Activated naive CD4-positive, alpha-beta T cell treated with anti-CD3 and anti-CD28 coated beads, Interleukin-2, amount 50 U/mL, for 72 hours (primary cell): ENCODE measurements at regions not wholly inside any gene's neighbourhood (a gene's known extent, or its start where the extent isn't known, plus 50 kb on each side); places are given as distances from the start of the nearest gene placed in this dataset.

Experiments used
- ATAC-seq, 2 donors: fragments of 150-1000 bp; cut with Tn5 transposase; 2 replicates each; pipeline ENCODE4 v1.10.0; 2021; ENCODE audit warnings: mild to moderate bottlenecking in 2 of 2, moderate library complexity in 2 of 2
- DNase-seq, 2 donors: peaks; one replicate each; pipeline ENCODE4 v3.0.0; 2021 to 2022; ENCODE audit warnings: low spot score in 2 of 2
- H3K27ac Mint-ChIP-seq, 2 donors: one replicate each; pipeline ENCODE4 v1.8.0; 2022; ENCODE audit warnings: mild to moderate bottlenecking in 2 of 2, mixed read lengths in 2 of 2
- H3K36me3 Mint-ChIP-seq, 2 donors: one replicate each; pipeline ENCODE4 v1.8.0; 2022; ENCODE audit warnings: mixed read lengths in 2 of 2
- H3K9me3 Mint-ChIP-seq, 2 donors: one replicate each; pipeline ENCODE4 v1.8.0; 2022; ENCODE audit warnings: mixed read lengths in 2 of 2

DNA sequence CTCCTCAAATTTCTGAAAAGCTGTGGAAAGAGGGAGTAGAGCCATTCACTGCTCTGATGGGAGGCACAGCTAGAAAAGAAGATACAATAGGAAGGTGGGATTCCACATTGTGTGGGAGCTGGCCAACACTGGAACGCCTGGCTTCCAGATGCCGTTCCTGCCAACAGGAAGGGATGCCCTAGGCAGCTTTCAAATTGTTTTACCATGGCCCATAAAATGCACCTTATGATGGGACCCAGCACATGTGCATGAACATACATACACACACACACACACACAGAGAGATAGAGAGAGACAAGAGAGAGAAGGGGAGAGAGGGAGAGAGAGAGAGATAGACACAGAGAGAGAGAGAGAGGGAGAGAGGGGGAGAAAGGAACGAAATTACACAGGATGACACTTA, 86.1 kb upstream of the BZW1 start:
- H3K9me3 Mint-ChIP-seq = no peaks in the 10 kb centered on the region
- DNase-seq (no peak), ATAC-seq (no peak)
- H3K27ac Mint-ChIP-seq = no peak overlapping the region
- H3K36me3 Mint-ChIP-seq = peaks cover 0 to 6% of the 10 kb centered on the region in 2 donors

DNA sequence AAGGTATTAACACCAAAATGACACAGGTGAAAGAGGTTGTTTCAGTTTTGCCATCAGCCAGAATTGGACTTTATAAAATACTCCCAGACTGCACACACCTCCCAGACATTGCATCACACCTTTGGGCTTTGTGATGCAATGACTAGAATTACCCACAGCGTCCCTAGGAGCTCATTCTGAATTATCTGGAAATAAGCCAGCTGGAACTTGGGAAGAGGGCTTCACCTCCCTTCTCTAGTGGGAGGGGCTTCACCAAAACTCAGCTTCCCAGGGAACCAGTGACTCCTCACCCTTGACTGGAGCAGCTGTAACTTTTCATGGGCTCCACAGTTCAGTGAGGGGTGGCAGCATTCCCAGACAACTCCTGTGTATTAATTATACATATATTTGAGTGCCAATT, 83.1 kb upstream of the BZW1 start:
- Mint-ChIP-seq H3K9me3 (no peaks in the 10 kb centered on the region), H3K36me3 (no peaks in the 10 kb centered on the region), H3K27ac (no peak overlapping the region)
- no peak for DNase-seq
- no peak for ATAC-seq

DNA sequence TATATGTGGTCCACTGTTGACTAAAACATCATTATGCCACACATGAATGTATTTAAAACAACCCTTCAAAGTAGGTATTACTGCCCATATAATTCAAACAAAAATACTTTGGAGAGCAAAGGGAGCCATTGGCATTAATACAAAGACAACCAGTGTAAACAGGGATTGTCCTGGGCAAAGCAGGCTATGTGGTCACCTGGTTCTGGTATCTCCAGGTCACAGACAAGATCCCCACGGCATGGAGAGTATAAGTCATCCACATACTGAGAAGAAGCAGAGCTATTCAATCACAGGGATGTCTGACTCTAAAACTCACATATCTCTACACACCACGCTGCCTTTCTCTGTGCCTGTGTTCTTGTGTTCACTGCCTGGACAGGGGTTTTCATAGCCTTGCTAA, 81.4 kb upstream of the BZW1 start:
- ATAC-seq (no peak), DNase-seq (no peak)
- H3K27ac Mint-ChIP-seq = no peak overlapping the region
- no peaks in the 10 kb centered on the region for H3K36me3 Mint-ChIP-seq
- H3K9me3 Mint-ChIP-seq = no peaks in the 10 kb centered on the region

DNA sequence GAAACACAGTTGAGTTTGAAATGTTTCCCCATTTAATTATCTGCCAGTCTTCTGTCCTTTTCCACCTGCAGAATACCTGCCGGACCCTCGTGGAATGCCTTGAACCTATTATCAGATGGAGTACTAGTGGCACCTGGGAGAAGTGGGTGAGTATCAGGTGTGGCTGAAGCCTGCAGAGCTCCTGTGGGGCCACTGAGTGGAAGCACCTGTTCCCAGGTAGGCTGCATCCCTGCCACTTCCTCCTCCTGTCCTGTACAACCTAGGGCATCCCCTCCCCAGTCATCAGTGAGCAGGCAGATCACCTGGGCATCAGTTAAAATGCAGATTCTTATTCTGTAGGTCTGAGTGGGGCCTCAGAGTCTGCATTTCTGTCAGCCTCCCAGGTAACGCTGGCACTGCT, 80.8 kb upstream of the BZW1 start:
- Mint-ChIP-seq H3K9me3 (no peaks in the 10 kb centered on the region), H3K27ac (no peak overlapping the region), H3K36me3 (peaks cover 0 to 6% of the 10 kb centered on the region in 2 donors)
- no peak for ATAC-seq
- no peak for DNase-seq

DNA sequence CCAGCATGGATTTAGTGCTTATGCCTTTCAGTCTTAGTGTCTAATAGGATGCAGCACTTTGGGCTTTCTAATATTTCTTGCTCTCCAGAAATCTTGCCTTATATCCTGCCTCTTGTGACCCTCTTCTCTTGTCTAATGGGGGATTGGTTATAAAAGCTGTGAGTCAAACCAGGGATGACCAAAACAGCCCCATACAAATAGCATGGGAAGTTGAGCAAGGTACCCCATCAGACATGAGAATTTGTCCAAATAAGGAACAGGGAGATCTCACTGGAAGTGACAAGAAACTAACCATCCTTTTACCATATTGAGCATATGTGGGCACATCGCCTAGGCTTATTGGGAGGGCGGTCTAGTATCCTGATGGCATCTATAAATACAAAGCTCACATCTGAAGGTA, 78.8 kb upstream of the BZW1 start:
- Mint-ChIP-seq H3K36me3 (peaks cover 0 to 6% of the 10 kb centered on the region in 2 donors), H3K9me3 (no peaks in the 10 kb centered on the region), H3K27ac (no peak overlapping the region)
- ATAC-seq (no peak), DNase-seq (no peak)

DNA sequence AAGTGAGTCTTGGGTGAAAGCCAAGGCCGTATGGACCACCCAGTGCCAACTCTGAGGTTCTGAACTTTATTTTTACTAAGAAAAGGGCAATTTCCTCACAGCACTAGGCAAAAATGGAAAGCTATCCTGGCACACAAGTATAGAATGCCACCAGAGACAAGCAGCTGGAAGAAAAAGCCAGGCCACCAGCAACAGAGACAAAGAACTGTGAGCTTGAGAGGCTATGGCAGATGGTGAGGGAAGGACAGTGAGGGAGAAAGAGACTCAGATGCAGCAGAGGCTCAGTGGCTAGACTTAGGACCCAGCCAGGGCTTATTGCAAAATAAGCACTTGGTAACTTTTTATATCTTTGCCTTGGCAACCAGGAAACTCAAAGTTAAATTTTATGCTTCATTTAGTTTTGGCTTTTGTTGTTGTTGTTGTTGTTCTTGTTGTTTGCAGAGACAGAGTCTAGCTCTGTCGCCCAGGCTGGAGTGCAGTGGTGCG, 78.0 kb upstream of the BZW1 start:
- peak overlapping the region in 1 of 2 donors; percentile 37 for H3K27ac Mint-ChIP-seq
- H3K9me3 Mint-ChIP-seq = no peaks in the 10 kb centered on the region
- ATAC-seq = no peak
- no peak for DNase-seq
- peaks cover 0 to 6% of the 10 kb centered on the region in 2 donors for H3K36me3 Mint-ChIP-seq

DNA sequence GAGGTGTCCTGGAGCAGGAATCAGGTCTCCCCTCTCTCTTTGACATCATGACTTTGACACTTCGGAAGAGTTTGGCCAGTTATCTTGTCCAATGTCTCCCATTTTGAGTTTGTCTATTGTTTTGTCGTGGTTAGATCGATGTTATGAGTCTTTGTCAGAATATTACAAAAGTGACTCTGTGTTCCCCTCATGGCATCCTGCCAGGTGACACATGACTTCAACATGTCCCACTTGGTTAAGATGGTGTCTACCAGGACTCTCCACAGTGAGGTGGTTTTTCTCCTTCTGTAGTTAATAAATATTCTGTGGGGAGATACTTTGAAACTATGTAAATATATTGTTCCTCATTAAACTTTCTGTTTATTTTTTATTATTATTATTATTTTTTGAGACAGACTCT, 76.6 kb upstream of the BZW1 start:
- peaks cover 0 to 6% of the 10 kb centered on the region in 2 donors for H3K36me3 Mint-ChIP-seq
- H3K27ac Mint-ChIP-seq = no peak overlapping the region
- ATAC-seq (no peak), DNase-seq (no peak)
- H3K9me3 Mint-ChIP-seq = no peaks in the 10 kb centered on the region

DNA sequence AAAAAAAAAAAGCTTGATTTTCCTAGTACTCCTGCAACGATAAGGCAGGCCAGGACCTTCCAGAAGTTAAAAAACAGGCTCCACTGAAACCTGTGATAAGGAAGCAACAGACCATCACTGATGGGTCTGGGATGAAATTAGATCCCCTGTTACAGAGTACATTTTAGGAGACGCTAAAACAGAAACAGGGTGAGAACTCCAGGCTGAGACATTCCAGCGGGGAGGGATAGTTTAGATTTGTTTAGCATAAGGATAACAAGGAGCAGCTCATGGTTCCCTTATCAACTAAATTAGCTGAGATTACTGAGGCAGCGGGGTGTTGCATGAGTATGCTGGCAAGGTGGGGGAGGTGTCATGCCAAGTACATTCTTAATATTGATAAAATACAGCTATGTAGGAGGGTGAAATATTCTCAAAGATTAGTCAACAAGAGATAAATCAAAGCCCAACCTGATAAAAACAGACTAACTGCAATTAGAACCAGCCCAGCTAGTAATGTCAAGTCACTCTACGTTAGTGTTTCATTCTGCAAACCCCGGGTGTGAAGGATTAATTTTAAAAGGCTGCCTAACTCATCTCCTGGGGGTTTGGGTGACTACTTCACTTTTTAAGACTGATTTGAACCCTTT, 75.0 kb upstream of the BZW1 start:
- Mint-ChIP-seq H3K9me3 (no peaks in the 10 kb centered on the region), H3K36me3 (peaks cover 0 to 6% of the 10 kb centered on the region in 2 donors), H3K27ac (no peak overlapping the region)
- ATAC-seq (no peak), DNase-seq (no peak)

DNA sequence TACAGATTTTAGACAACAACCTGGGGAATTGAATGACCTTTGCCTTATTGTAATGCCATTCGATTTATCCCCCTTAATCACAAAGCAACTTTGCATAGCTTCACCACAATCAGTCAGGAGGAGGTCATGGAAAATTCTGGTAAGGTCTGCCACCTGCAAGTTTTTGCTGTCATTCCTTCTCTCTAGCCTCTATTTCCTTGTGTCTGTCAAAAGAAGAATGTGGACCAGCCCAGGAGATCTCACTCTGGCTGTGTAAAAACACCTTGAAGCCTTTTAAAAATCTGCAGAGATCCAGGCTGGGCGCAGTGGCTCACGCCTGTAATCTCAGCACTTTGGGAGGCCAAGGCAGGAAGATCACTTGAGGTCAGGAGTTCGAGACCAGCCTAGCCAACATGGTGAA, 74.1 kb upstream of the BZW1 start:
- no peaks in the 10 kb centered on the region for H3K9me3 Mint-ChIP-seq
- ATAC-seq (no peak), DNase-seq (no peak)
- peak overlapping the region in 1 of 2 donors; percentile 67 for H3K27ac Mint-ChIP-seq
- peaks cover 0 to 6% of the 10 kb centered on the region in 2 donors for H3K36me3 Mint-ChIP-seq

DNA sequence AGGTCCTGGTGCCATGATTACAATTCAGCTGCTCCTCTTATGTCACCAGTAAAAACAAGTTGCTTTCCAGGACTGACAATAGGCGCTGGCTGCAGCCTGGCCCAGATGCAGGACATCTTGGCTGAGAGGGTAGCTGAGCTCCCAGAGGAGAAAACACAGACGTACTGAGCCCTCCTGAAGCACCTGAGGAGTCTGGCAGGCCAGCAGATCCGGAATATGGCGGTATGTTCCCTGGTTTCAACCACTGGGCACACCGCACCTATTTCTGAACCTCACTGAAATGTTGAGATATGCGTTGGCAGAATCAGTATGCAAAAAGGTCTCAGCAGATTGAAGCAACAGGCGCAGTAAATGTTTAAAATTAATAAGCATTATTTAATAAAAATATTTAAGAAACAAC, 73.1 kb upstream of the BZW1 start:
- DNase-seq (no peak), ATAC-seq (no peak)
- Mint-ChIP-seq H3K9me3 (no peaks in the 10 kb centered on the region), H3K36me3 (peaks cover 0 to 6% of the 10 kb centered on the region in 2 donors), H3K27ac (no peak overlapping the region)

DNA sequence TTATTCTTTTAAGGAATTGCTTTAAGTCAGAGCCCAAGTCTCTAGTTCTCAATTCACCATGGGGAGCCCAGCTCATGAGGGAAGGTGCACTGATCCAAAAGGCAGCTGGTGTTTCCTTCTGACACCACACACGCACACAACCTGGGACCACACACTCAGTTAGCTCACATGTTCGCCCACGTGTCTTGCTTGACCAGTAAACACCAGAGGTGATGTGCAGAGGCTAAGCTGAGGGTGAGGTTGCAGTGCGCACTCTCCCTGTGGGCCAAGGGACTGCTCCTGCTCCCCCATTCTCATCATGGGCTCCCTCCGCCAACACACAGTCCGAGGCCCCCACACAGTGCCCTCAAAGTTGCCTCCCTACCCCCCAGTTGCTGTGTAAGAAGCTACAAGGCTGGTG, 70.8 kb upstream of the BZW1 start:
- DNase-seq (no peak), ATAC-seq (no peak)
- H3K27ac Mint-ChIP-seq = no peak overlapping the region
- no peaks in the 10 kb centered on the region for H3K9me3 Mint-ChIP-seq
- peaks cover 0 to under 1% of the 10 kb centered on the region in 2 donors for H3K36me3 Mint-ChIP-seq

DNA sequence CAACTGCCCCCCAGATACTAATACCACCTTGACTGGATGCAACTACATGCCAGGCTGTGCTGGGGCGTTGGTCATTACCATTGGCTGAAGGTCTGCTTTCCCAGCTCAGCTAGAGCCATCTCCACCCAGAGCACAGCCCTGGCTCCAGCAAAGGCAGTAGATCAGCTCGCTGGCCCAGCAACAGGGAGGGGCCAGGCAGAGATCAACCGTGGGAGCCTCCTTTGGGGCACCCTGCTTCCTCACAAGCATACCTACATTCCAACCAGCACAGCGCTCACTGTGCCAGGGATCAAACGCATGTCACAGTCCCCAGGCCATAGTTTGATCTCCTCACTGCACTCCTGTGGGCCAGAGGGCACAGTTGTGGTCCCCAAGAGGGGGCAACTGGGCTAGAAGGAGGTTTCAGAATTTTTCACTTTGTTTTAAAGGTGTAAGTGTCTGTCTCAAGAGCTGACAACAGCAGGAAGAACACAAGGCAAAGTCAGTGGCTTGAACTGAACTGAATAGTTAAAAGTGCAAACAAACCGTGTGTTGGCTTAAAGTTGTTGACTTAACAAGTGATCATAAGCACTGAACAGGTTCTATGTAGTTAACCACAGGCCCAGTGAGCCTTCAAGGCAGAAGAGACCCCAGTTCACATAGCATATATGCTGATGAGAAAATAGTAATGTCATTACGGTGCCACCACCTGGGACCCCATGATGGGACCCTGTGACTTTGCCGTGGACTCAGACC, 70.1 kb upstream of the BZW1 start:
- H3K27ac Mint-ChIP-seq = peak overlapping the region in 1 of 2 donors; percentile 14
- no peak for ATAC-seq
- no peaks in the 10 kb centered on the region for H3K36me3 Mint-ChIP-seq
- H3K9me3 Mint-ChIP-seq = no peaks in the 10 kb centered on the region
- DNase-seq = no peak

DNA sequence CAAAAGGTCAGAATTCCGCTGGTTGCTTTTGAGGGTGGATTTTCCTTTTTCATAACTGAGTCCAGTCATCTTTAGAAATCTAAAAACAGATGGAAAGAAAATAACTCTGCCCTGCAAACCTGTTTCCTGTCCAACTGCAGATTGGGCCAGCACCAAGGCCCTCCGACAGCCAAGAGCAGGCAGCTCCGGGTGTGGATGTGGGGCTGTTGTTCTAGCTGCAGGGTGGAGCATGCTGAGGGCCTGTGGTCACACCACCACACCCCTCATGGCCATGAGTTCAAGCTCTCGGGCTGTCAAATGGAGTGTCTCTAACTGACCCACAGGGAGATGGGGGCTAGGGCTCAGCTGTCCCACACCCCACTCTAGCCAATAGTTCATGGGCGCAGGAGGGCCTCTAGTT, 69.3 kb upstream of the BZW1 start:
- DNase-seq = no peak
- no peak overlapping the region for H3K27ac Mint-ChIP-seq
- H3K36me3 Mint-ChIP-seq = no peaks in the 10 kb centered on the region
- no peaks in the 10 kb centered on the region for H3K9me3 Mint-ChIP-seq
- ATAC-seq = no peak

DNA sequence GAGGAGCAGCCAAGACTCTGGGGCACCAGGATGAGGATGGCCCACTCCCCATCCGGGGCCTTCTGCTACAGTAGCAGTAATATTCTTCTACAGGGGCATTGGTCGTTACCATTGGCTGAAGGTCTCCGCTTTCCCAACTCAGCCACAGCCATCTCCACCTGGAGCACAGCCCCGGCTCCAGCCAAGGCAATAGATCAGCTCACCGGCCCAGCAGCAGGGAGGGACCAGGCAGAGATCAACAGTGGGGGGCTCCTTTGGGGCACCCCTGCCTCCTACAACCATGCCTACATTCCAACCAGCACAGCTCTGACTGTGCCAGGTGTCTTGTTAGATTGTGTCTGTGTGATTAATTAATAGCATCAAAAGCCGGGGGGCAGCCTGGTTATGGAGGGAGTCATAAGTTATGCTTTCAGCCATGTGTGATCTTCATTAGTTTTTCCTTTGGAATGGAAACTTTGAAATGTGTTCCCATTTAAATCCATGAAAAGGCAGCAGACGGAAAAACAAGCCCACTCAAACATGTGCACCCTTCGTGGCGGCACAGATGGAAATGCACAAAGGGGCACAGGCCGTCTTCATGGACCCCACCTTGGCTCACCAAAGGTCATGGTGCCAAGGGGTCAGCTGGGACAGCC, 68.6 kb upstream of the BZW1 start:
- Mint-ChIP-seq H3K36me3 (no peaks in the 10 kb centered on the region), H3K27ac (no peak overlapping the region), H3K9me3 (no peaks in the 10 kb centered on the region)
- ATAC-seq = no peak
- DNase-seq = no peak

DNA sequence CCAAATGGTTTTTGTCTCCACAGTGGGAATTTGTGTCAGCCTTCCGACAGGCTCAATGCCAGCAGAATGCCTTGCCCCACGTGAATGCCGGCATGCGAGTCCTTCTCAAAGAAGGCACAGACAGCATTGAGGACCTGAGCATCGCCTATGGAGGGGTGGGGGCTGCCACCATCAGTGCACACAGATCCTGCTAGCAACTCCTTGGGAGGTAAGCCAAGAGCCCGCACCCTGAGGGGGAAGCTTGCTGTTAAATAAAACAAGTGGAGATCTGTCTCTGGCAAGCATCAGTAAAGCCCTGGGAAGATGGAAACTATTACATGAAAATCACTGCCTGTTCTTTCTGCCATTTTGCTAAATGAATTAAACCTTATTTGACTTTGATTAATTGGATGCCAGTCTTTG, 67.5 kb upstream of the BZW1 start:
- Mint-ChIP-seq H3K27ac (no peak overlapping the region), H3K9me3 (no peaks in the 10 kb centered on the region), H3K36me3 (no peaks in the 10 kb centered on the region)
- ATAC-seq (no peak), DNase-seq (no peak)

DNA sequence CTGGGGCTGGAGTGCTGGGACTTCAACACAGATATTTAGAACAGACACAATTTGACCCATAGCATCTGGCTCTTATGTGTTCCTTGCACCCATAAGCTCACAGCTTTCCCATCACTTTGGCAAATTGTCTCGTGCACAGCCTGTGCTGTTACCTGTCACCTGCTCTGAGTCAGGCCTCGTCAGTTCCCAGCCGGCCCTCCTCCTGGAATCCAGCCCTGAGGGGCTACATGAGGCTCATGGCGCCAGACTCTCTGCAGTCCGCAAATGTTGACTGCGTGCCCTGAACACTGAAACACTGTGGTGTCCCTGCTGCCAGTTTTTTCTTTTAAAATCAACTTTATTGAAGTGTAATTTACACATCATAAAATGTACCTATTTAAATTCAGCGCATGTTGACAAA, 65.4 kb upstream of the BZW1 start:
- Mint-ChIP-seq H3K9me3 (no peaks in the 10 kb centered on the region), H3K36me3 (no peaks in the 10 kb centered on the region)
- no peak for DNase-seq

DNA sequence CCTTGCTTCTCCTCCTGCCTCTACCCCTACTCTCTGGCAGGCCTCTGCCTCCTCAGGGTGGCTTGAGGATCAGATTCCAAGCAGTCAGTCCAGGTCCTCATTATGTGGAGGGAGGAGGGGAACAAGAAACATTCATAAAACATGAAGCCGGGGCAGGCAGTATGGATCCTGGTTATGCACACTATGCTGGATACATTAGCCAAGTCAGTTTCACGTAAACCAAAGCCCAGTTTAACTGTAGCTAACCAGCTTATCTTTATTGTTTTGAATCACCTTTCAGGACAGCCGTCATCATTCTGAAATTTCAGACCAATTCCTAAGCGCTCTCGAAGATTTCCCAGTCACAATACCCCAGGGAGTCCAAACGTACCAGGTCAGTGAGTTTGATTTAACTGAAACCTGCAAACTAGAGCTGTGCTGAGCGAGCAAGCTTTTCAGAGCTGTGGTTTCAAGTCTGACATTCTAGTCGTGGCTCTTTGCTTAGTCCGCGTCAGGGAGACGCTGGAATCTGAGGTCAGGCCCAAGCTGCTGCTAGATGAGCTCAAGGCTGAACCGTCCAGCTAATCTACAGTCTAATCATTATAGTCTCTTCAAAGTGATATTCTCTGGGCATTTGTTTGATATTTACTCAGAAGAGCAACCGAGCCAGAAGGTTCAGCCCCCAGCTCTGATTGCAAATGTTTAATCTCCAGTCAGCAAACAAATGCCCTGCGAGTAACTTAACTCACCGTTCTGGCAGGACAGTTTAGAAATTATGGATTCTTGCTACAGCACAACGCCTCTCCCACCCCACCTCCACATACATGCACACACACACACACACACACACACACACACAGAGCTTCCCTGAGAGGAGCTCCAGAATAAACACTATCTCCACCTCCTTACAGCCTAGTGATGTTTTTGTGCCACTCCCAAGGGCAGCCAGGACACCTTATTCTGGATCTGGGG, 63.8 kb upstream of the BZW1 start:
- Mint-ChIP-seq H3K36me3 (no peaks in the 10 kb centered on the region), H3K27ac (peak overlapping the region in 1 of 2 donors; percentile 18)
- no peak for ATAC-seq

More for the DNA sequence above, 65.4 kb upstream of the BZW1 start:
- H3K27ac Mint-ChIP-seq = no peak overlapping the region
- no peak for ATAC-seq

More for the DNA sequence above, 63.8 kb upstream of the BZW1 start:
- no peaks in the 10 kb centered on the region for H3K9me3 Mint-ChIP-seq
- DNase-seq = no peak
